Urothelium cell line (cell line): ENCODE measurements at regions not wholly inside any gene's neighbourhood (a gene's known extent, or its start where the extent isn't known, plus 50 kb on each side); places are given as distances from the start of the nearest gene placed in this dataset.

Experiments
- DNase-seq: peaks from one replicate; pipeline ENCODE4 v3.0.0; 2011; ENCODE audit warnings: low spot score, mixed read lengths
- FAIRE-seq: peaks from 2 replicates; lab custom pipeline; 2011; peaks lifted over from hg19 to GRCh38; lab: Jason Lieb, UNC

DNA sequence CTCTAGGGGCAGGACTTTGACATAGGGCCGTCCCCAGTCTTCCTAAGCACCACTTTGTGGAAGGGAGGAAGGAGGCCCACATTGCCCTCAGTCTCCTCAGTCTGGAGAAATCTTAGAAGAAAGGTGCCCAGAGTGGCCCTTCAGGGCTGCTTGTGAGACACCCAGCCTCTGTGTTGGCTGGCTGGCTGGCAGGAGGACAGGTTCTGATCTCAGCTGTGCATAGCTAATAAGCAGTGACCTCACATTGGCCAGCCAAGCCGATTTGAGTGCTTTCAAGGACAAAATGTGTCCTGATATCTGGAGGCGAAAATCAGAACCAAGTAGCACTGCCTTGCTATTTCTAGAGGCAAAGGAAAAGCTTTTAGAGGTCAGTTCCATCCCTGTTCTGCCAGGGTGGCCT, 211.5 kb downstream of the BCOR start:
- DNase-seq (no peak), FAIRE-seq (no peak)

DNA sequence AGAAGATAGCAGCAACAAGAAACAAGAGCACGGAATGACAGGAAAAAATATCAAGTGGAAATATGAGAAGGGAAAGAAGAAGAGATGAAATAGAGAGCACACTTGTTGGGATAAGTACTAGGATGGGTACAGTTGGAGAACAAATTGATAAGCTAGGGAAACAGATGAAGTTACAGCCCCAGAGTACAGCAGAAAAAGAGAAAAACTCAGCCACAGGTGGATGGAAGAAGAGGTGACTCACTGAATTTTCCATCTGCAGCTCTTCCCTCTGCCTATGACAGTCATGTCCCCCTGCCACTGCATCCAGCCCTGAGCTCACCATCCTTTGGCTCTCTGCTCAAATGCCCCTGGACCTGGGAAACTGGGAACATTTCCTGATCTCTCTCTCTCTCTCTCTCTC, 209.0 kb downstream of the BCOR start:
- DNase-seq (no peak), FAIRE-seq (no peak)

DNA sequence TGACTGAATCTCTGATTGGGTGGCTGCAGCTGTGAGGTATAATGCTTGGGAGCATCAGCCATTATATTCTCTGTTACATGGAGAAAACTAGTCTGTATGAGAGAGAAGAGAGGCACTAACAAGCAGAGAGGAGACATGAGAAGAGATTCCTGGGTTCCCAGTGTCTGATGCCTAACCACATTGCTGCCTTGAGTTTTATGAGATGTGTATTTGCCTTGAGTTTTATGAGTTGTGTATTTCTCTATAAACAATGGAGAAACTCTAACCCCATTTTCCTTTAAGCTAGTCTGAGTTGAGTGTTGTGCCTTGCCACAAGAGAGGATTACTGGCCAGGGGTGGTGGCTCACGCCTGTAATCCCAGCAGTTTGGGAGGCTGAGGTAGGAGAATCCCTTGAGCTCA, 208.1 kb downstream of the BCOR start:
- FAIRE-seq (no peak), DNase-seq (no peak)

- no peak for DNase-seq
- FAIRE-seq = no peak
These were observed 207.0 kb downstream of the BCOR start for GRCh38 chrX:39890807-39891206.

DNA sequence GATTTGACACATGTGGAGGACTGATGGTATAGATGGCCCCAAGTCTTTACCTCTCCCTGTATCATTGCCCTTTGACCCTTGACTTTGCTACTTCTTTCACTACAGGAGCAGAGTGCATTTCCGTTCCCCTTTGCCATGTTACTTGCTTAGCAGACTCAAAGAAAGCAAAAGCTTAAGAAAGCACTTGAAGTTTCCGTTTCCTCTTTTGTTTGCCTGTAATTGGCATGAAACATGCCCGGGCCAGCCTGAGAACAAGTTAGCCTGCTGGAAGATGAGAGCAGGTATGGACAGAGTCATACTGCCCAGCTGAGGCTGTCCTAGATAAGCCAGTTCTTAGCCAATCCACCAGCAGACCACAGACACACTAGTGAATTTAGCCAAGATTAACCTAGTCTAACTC, 206.0 kb downstream of the BCOR start:
- DNase-seq (no peak), FAIRE-seq (no peak)

DNA sequence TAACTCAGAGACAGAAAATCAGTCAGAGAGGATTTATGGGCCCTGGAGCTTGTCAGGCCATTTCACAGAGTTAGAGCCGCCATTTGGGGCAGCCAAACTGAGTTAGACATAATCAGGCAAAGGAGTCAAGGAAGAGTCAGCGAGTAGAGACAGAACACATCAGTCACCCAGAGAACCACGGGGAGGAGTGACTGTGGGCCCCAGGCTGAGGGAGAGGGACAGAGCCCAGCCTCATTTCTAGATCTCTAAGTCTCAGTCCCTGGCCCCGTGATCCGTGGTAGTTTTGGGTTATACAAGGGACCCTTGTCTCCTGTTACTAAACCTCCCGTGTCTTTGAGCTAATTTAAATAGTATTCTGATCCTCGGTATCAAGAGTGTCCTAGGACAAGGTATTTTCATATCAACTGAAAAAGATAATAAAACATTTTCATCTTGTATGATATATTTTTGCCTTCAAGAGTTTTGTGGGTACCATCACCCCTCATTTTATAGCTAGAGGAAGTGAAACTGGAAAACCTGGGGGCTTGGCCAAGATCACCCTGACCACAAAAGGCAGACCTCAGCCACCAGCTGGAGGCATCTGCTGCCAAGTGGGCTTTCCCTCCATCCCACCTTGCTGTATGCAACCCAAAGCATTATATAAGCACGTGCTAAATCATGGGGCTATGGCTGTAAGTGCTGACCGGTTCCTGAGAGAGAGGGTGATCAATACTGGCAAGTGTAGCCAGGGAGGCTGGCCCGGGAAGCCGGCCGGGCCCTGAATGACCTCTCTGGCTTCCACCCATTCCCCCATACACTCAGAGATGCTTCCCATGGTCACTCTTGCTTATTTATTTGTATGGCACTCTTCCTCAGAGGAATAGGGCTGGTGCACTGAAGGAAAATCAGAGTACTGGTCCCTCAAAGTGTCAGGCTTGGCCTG, 204.1 kb downstream of the BCOR start:
- DNase-seq (no peak), FAIRE-seq (no peak)

GRCh38 chrX:39894683-39895082, 203.1 kb downstream of the BCOR start:
- no peak for FAIRE-seq
- no peak for DNase-seq

- DNase-seq (peak; percentile 51), FAIRE-seq (peak; percentile 17)
These were observed 202.3 kb downstream of the BCOR start for GRCh38 chrX:39895218-39896110.

DNA sequence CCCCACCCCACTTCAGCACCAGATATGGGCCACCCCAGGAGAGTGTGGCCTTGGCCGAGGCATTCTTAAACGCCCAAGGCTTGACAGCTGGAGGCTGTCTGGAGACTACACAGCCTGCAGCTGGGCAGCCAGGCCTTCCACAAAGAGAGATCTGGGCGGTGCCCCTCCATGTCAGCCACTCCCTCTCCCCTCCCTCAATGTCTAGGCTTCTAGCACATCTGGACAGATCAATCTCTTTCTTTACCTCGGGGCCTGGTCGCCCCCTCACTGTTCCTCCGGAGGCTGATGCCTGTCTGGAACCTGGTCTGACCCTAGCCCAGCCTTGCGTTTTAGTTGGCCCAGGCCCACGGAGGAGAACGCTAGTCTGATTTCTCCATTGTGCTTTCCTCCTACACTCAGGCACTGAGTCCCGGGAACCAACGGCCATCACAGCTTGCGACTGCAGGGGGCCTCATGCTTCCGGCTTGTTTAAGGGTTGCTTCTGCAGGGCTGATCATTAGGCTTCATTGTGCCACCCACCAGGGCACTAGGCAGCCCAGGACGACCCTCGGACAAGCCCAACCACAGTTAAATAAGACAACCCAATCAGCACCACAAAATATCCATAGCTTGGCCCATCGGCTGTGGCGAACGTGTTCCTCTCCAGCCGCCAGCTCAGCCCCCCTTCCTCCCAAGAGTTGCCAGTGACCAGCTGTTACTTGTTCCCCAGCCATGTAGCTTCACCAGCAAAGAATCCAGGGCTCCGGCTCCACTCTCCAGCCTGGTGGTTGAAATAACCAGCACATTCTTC, 200.6 kb downstream of the BCOR start:
- DNase-seq (peak; percentile 68), FAIRE-seq (no peak)

DNA sequence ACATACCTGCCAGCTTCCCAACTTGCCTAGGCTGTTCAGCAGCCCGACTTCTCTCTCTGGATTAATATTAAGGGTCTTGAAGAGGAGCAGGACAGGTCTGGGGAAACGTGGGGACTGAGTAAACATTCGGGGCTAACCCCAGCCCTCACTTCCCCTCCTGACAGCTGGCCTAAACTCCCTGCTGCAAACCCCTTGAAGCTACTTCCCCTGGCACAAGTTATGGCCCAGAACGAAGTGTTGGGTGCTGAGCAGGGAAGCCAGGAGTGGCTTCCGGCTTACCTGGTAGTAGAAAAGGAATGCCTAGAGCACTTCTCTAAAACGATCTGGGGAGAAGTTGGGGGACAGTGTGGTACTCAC, 200.0 kb downstream of the BCOR start:
- DNase-seq (no peak), FAIRE-seq (no peak)

GRCh38 chrX:39898147-39898546, 199.6 kb downstream of the BCOR start:
- FAIRE-seq = no peak
- DNase-seq = no peak

DNA sequence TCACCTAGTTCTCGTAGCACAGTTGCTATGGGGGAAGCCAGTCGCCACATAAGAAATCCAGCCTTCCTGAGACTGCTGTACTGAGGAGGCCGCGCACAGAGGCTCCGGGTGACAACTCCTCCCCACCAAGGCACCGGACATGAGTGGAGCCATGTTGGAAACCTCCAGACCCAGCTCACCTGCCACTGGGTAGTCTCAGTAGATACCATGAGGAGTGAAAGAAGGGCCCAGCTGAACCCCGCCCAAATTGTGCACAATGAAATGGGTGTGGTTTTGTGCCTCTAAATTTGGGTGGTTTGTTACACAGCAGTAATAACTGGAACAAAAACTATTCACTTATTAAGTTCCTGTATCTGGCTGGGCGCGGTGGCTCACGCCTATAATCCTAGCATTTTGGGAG, 198.7 kb downstream of the BCOR start:
- no peak for DNase-seq
- FAIRE-seq = no peak

DNA sequence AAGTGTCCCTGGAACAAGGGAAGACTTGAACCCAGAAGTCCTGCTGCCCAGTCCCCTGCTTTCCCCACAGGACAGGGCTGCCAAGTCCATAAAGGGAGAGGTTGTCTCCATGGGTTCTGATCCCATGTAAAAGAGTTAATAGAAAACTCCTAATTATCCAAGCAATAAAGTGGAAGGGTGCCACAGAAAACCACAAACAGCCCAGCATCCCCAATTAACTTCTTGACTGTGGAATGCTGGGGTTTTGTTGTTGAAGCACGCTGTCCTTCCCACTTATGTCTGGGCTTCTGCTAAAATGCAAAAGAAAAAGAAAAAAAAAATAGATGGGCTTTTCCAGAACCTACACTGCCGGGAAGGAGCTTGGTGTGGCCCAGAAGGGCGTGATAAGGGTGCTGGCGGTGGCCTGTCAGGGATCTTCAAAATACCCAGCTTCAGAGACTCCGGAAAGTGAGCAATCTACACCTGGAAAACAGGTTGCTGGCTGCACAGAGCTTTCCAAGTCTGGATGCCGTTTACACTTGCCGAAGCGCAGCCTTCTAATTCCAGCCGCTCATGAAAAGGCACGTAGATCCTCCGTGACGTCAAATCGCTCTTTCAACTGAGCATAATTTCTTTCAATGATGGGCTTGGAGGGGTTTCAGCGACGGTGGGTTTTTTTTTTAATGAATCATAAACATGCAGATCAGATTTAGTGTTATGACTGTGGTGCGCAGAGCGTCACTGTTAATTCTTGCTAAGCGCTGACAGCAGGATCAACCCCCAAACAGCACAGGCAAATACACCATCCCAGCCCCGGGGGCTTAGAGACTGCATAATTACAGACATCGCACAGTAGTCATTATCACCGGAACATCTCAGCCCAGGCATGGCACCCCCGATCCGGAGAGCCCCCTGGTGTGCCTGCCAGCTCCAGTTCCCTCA, 197.6 kb downstream of the BCOR start:
- no peak for FAIRE-seq
- DNase-seq = no peak

DNA sequence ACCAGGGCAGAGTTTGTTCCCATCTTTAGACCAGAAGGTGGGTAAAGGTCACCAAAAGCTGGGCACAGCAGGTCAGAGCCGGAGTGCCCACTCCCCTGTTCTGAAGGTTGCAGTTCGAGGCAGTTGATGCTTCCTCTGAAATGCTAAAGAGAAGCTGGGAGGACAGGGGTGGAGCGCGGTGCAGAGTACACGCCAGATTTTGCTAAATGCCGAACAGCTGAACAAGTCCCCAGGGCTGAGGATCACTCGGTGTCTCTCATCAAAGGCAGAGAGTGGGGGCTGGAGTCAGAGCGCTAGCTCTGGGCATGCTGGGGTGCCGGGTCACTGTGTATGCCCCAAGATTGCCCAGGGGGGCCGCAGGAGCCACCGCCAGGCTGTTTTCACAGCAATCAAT, 197.0 kb downstream of the BCOR start:
- no peak for FAIRE-seq
- DNase-seq = no peak

DNA sequence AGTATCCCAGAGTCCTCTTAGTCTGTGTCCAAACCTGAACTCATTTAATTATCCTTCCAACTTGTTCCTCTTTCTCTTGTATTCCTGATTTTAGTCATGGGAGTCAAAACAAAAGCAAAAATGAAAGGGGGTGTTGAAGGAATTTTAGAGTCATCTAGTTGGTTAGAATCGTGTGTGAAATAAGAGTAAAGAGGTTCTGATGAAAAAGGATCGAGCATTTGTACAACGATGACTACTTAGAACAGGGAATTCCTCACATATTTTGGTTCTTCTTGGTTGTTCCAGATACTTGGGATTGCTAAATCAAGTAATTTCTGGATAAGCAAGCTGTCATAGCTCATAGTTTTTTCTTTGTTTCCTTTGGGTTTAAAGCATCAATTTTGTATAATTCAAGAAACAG, 194.4 kb downstream of the BCOR start:
- FAIRE-seq = no peak
- DNase-seq = no peak

GRCh38 chrX:39903937-39904336, 193.8 kb downstream of the BCOR start:
- DNase-seq = peak; percentile 55
- FAIRE-seq = no peak

- FAIRE-seq (no peak), DNase-seq (no peak)
These were observed 192.8 kb downstream of the BCOR start for GRCh38 chrX:39904816-39905537.

DNA sequence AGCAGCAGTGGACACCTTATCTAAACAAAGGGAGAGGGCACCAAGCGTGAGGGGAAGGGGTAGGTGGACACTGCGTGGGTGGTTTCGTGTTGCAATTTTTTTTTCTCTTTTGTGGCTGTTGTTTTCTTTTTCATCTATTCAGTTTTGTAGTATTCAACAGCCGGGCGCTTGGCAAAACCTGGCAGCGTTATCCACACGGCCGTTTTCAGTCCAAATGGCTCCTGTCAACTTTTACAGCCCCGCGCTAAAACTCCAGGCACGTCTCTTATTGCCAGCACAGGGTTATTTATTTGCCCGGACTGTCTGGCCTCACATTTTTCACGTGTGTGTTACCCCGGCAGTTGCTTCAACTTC, 192.2 kb downstream of the BCOR start:
- FAIRE-seq = no peak

DNA sequence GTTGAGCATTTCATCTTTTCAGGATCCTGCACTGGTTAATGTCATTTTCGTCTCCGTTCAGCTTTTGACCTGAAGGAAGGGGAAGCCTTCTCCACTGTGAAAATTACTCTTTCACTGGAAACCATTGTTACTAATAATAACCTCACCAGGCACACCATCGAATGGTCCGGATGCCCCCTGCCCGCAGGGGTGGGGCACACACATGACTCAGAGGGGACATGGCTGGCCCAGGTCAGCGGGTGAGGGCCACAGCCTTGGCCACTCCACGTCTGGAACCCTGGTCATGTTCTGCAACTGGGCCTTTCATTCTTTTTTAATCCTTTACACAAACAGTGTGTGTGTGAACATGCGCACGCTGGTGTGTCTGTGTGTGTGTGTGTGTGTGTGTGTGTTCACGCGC, 191.8 kb downstream of the BCOR start:
- DNase-seq (no peak), FAIRE-seq (no peak)

More for the DNA sequence above, 192.2 kb downstream of the BCOR start:
- DNase-seq = no peak
